ENCODE measurements at regions not wholly inside any gene's neighbourhood (a gene's known extent, or its start where the extent isn't known, plus 50 kb on each side); places are given as distances from the start of the nearest gene placed in this dataset.

DNA sequence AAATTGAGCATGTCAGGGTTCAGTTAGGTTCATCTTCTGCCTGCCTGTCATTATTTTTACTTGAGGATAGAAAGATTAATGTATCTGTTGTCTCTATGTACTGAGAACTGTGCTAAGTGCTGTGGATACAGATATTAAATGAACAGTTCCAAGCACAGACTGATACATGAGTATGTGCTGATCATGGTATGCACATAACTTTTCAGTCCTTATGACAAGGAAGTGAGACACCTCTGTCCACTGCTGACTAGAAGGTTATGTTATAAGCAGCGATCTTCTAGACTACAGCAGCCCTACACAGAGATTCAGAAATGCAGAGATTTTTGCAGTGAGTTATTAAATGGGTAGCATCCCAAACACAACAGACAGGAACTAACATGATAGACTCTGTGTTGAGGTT, 335.6 kb upstream of the MTNR1B start:
- Histone ChIP-seq H3K9me3 (ENCODE audit: control insufficient read depth in 2 of 3, low read length in 3 of 3) (no peaks in the 10 kb centered on the region), H3K27ac (ENCODE audit: low read depth, low read length) (no peak overlapping the region), H3K36me3 (ENCODE audit: control insufficient read depth in 2 of 3, insufficient read depth in 3 of 3, low read length in 3 of 3) (no peaks in the 10 kb centered on the region), H3K4me1 (ENCODE audit: control insufficient read depth in 2 of 2, insufficient read depth in 2 of 2, low read length in 2 of 2) (no peaks in the 10 kb centered on the region), H3K27me3 (ENCODE audit: control insufficient read depth in 2 of 2, insufficient read depth in 2 of 2, low read length in 2 of 2) (no peaks in the 10 kb centered on the region), H3K4me3 (ENCODE audit: low read length) (no peak overlapping the region)
- H3K9me3 Mint-ChIP-seq, result peaks cover 0 to 5% (median 0%) of the 10 kb centered on the region in 11 donors
- H3K4me3 Mint-ChIP-seq, result no peak overlapping the region
- ChIA-PET POLR2A (no interaction called here), CTCF (no interaction called here)
- H3K27ac Mint-ChIP-seq, result no peak overlapping the region
- intact Hi-C loops (cut with micrococcal nuclease), result no loop called here
- H3K36me3 Mint-ChIP-seq, result no peaks in the 10 kb centered on the region
- no peaks in the 10 kb centered on the region for H3K4me1 Mint-ChIP-seq
- no peaks in the 10 kb centered on the region for H3K27me3 Mint-ChIP-seq
- ATAC-seq (no peak), DNase-seq (no peak)

DNA sequence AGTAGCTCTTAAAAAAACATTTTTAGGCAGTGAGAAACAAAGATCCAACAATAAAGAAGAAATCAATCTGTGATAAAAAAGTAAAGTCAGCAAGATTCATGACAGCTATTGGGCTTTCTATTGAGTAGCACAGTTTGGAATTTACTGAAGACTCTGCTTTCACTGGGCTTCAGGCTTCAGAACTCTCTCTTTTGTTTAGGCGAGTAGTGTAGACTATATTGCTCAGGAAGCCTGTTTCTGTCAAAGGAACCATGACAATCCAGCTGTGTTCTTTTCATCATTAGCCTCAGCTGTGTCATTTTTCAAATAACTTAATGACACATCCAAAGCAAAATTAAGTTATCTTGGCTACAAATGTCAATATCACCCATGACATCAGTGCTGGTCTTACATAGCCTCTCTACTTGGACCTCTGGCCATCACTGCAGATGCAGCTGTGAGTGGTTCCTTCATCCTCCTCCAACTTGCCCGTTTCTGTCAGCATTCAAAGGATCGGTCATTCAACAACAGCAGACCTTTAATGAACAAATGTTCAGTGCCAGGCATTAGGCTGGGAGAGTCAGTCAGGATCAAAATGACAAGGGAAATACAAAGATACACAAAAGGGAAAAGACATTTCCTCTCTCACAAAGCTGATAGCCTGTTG, 332.8 kb upstream of the MTNR1B start:
- no peaks in the 10 kb centered on the region for H3K4me1 Mint-ChIP-seq
- ChIA-PET CTCF (no interaction called here), POLR2A (no interaction called here)
- intact Hi-C loops (cut with micrococcal nuclease), result no loop called here
- no peak overlapping the region for H3K4me3 Mint-ChIP-seq
- H3K27ac ChIP-seq (ENCODE audit: low read depth, low read length), result no peak overlapping the region
- no peaks in the 10 kb centered on the region for H3K27me3 Mint-ChIP-seq
- no peaks in the 10 kb centered on the region for H3K27me3 ChIP-seq (ENCODE audit: control insufficient read depth in 2 of 2, insufficient read depth in 2 of 2, low read length in 2 of 2)
- H3K9me3 ChIP-seq (ENCODE audit: control insufficient read depth in 2 of 3, low read length in 3 of 3), result no peaks in the 10 kb centered on the region
- ATAC-seq (no peak), DNase-seq (no peak)
- no peaks in the 10 kb centered on the region for H3K36me3 ChIP-seq (ENCODE audit: control insufficient read depth in 2 of 3, insufficient read depth in 3 of 3, low read length in 3 of 3)
- no peaks in the 10 kb centered on the region for H3K4me1 ChIP-seq (ENCODE audit: control insufficient read depth in 2 of 2, insufficient read depth in 2 of 2, low read length in 2 of 2)
- no peaks in the 10 kb centered on the region for H3K36me3 Mint-ChIP-seq
- H3K9me3 Mint-ChIP-seq, result peaks cover 0 to 6% (median 0%) of the 10 kb centered on the region in 11 donors
- H3K4me3 ChIP-seq (ENCODE audit: low read length), result no peak overlapping the region
- no peak overlapping the region for H3K27ac Mint-ChIP-seq

DNA sequence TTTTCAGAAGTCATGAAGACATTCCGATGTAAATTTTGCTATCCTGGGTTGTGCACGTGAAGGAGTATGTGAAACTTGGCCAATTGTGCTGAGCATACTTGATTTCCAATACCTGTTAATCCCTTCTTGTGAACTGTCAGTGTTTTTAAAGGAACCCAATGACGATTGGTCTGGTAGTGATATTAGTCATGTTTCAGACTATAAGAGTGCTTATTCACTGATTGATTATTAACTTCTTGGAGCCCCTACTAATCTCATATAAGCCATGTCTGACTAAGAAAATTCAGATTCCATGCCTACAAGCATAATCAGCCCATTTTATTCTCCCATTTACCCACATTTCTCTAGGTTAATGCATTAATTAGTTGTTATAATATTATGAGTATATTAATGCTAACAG, 330.8 kb upstream of the MTNR1B start:
- Mint-ChIP-seq H3K4me3 (no peak overlapping the region), H3K36me3 (no peaks in the 10 kb centered on the region)

DNA sequence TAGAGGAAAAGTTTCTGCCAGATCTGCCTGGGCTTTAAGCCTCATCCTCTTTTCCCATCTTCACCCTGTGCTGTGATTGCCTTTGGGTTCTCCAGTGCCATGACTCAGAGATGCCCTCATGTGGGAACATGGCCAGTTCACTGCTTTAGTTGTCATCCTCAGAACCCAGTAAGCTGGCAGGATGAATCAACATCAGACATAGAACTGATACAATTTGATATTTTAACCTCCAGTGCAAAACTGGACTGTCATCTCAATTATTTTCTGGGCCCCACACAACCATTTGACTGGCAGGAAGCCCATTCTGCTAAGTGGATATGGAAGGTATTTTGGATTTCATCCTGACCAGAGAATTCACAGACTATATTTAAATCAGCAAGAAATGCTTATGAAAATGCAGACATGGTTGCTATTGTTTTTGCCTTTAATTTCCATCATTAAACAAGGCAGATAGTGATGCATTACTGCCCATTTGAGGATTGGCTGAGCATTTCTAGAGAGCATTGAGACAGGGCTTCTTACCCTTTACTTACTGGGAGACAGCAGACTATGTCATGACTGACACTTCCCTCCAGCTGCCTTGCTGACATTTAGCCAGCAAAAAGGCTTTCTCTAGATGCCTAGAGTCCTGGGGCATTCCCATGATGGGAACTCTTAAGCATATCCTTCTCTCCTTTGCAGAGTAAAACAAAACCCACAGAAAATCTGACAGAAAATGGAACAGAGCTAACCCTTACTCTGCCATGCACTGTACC, 327.1 kb upstream of the MTNR1B start:
- Mint-ChIP-seq H3K4me3 (no peak overlapping the region), H3K4me1 (no peaks in the 10 kb centered on the region), H3K27ac (no peak overlapping the region), H3K27me3 (peaks cover 0 to 3% (median 0%) of the 10 kb centered on the region in 5 donors), H3K9me3 (peaks cover 0 to 6% (median 0%) of the 10 kb centered on the region in 11 donors), H3K36me3 (no peaks in the 10 kb centered on the region)
- POLR2A ChIA-PET, result no interaction called here
- no peaks in the 10 kb centered on the region for H3K9me3 ChIP-seq (ENCODE audit: control insufficient read depth in 2 of 3, low read length in 3 of 3)
- intact Hi-C loops (cut with micrococcal nuclease), result no loop called here
- no peak for ATAC-seq
- CTCF ChIA-PET, result no interaction called here
- H3K27me3 ChIP-seq (ENCODE audit: control insufficient read depth in 2 of 2, insufficient read depth in 2 of 2, low read length in 2 of 2), result no peaks in the 10 kb centered on the region
- H3K4me3 ChIP-seq (ENCODE audit: low read length), result no peak overlapping the region
- no peak for DNase-seq
- no peaks in the 10 kb centered on the region for H3K4me1 ChIP-seq (ENCODE audit: control insufficient read depth in 2 of 2, insufficient read depth in 2 of 2, low read length in 2 of 2)
- no peak overlapping the region for H3K27ac ChIP-seq (ENCODE audit: low read depth, low read length)
- no peaks in the 10 kb centered on the region for H3K36me3 ChIP-seq (ENCODE audit: control insufficient read depth in 2 of 3, insufficient read depth in 3 of 3, low read length in 3 of 3)

More for the DNA sequence above, 330.8 kb upstream of the MTNR1B start:
- no peaks in the 10 kb centered on the region for H3K4me1 ChIP-seq (ENCODE audit: control insufficient read depth in 2 of 2, insufficient read depth in 2 of 2, low read length in 2 of 2)
- Mint-ChIP-seq H3K27ac (no peak overlapping the region), H3K4me1 (no peaks in the 10 kb centered on the region), H3K27me3 (no peaks in the 10 kb centered on the region), H3K9me3 (peaks cover 0 to 6% (median 0%) of the 10 kb centered on the region in 11 donors)
- no peaks in the 10 kb centered on the region for H3K27me3 ChIP-seq (ENCODE audit: control insufficient read depth in 2 of 2, insufficient read depth in 2 of 2, low read length in 2 of 2)
- DNase-seq, result no peak
- H3K27ac ChIP-seq (ENCODE audit: low read depth, low read length), result no peak overlapping the region
- no peaks in the 10 kb centered on the region for H3K36me3 ChIP-seq (ENCODE audit: control insufficient read depth in 2 of 3, insufficient read depth in 3 of 3, low read length in 3 of 3)
- intact Hi-C loops (cut with micrococcal nuclease), result no loop called here
- no peak for ATAC-seq
- CTCF ChIA-PET, result no interaction called here
- no peaks in the 10 kb centered on the region for H3K9me3 ChIP-seq (ENCODE audit: control insufficient read depth in 2 of 3, low read length in 3 of 3)
- H3K4me3 ChIP-seq (ENCODE audit: low read length), result no peak overlapping the region
- POLR2A ChIA-PET, result no interaction called here

DNA sequence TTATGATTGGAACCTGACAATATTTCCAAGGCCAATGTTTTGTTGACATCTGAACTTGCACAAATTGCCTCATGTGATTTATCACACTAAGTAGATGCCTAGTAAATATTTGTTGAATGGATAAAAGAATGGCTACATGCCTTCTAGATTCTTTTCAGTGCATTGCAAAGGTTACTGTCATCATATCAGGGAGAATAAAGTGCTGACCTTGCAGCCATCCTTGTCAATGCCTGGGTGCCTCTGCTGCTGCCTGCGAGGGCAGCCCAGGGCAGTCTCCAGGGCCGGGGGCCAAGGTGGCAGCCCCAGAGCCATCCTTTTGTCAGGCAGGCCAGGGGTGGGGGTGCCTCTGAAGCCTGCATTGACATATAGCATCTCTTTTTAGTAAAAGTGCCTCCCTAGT, 325.6 kb upstream of the MTNR1B start:
- no peaks in the 10 kb centered on the region for H3K27me3 ChIP-seq (ENCODE audit: control insufficient read depth in 2 of 2, insufficient read depth in 2 of 2, low read length in 2 of 2)
- no peak overlapping the region for H3K4me3 ChIP-seq (ENCODE audit: low read length)
- intact Hi-C loops (cut with micrococcal nuclease), result no loop called here
- H3K4me3 Mint-ChIP-seq, result no peak overlapping the region
- H3K4me1 ChIP-seq (ENCODE audit: control insufficient read depth in 2 of 2, insufficient read depth in 2 of 2, low read length in 2 of 2), result no peaks in the 10 kb centered on the region
- H3K27me3 Mint-ChIP-seq, result peaks cover 0 to 3% (median 0%) of the 10 kb centered on the region in 5 donors
- H3K9me3 ChIP-seq (ENCODE audit: control insufficient read depth in 2 of 3, low read length in 3 of 3), result no peaks in the 10 kb centered on the region
- no peak for ATAC-seq
- ChIA-PET POLR2A (no interaction called here), CTCF (no interaction called here)
- DNase-seq, result no peak
- no peaks in the 10 kb centered on the region for H3K4me1 Mint-ChIP-seq
- no peak overlapping the region for H3K27ac Mint-ChIP-seq
- H3K36me3 Mint-ChIP-seq, result no peaks in the 10 kb centered on the region
- H3K27ac ChIP-seq (ENCODE audit: low read depth, low read length), result no peak overlapping the region
- H3K9me3 Mint-ChIP-seq, result peaks cover 0 to 6% (median 0%) of the 10 kb centered on the region in 11 donors
- H3K36me3 ChIP-seq (ENCODE audit: control insufficient read depth in 2 of 3, insufficient read depth in 3 of 3, low read length in 3 of 3), result no peaks in the 10 kb centered on the region

DNA sequence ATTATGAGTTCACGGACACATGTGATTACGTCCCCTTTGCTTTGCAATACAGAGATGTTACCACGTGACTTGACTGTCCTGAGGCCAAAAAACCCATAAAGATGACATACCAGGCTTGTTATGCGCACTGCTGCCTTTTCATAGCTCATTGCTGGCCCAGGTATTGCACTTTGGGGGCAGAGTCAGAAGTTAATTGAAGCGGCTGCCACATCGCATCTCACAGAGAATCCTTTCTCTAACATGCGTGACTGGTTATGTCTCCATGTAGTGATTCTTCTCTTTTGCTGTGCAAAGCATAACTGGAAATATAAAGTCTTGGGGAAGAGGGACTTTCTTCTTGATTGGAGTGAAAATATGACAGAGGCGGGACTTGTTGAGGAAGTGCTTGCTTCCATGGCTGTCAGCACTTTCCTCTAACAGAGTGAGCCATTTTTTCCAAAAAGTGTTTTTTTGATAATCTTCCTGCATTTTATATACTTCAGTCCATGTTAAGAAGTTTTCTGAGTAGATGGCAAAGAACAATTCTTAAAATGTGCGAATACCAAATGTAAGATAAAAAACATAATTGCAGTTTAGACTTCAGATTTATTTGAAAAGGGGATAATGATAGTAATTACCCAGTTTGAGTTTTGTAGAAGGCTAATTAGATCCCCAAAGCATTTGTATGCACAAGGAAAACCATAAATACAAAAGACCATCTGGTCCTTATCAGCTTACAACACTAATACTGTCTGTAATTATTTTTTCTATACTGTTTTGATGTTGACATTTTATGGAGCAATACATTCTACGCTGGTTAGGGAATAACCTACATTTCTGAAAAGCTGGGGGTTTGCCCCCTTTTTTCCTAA, 324.6 kb upstream of the MTNR1B start:
- peaks cover 0 to 4% (median 0%) of the 10 kb centered on the region in 11 donors for H3K9me3 Mint-ChIP-seq
- Histone ChIP-seq H3K4me3 (ENCODE audit: low read length) (no peak overlapping the region), H3K4me1 (ENCODE audit: control insufficient read depth in 2 of 2, insufficient read depth in 2 of 2, low read length in 2 of 2) (no peaks in the 10 kb centered on the region), H3K36me3 (ENCODE audit: control insufficient read depth in 2 of 3, insufficient read depth in 3 of 3, low read length in 3 of 3) (no peaks in the 10 kb centered on the region), H3K27ac (ENCODE audit: low read depth, low read length) (no peak overlapping the region), H3K9me3 (ENCODE audit: control insufficient read depth in 2 of 3, low read length in 3 of 3) (no peaks in the 10 kb centered on the region), H3K27me3 (ENCODE audit: control insufficient read depth in 2 of 2, insufficient read depth in 2 of 2, low read length in 2 of 2) (no peaks in the 10 kb centered on the region)
- ATAC-seq, result no peak
- H3K4me3 Mint-ChIP-seq, result no peak overlapping the region
- peaks cover 0 to 3% (median 0%) of the 10 kb centered on the region in 5 donors for H3K27me3 Mint-ChIP-seq
- H3K36me3 Mint-ChIP-seq, result no peaks in the 10 kb centered on the region
- H3K4me1 Mint-ChIP-seq, result no peaks in the 10 kb centered on the region
- POLR2A ChIA-PET, result no interaction called here
- no peak for DNase-seq
- CTCF ChIA-PET, result no interaction called here
- intact Hi-C loops (cut with micrococcal nuclease), result no loop called here
- no peak overlapping the region for H3K27ac Mint-ChIP-seq

Measured in naive thymus-derived CD4-positive, alpha-beta T cell (primary cell).